Stimulated activated naive CD4-positive, alpha-beta T cell (primary cell): ENCODE measurements at regions not wholly inside any gene's neighbourhood (a gene's known extent, or its start where the extent isn't known, plus 50 kb on each side); places are given as distances from the start of the nearest gene placed in this dataset.

ENCODE experiments used
- DNase-seq, 6 experiments: peaks; one replicate each; lab custom pipeline; 2025; lab: John Stamatoyannopoulos, UW

- DNase-seq: no peak
Measured at GRCh38 chr18:74023220-74023619, 124.4 kb downstream of the FBXO15 start.

DNA sequence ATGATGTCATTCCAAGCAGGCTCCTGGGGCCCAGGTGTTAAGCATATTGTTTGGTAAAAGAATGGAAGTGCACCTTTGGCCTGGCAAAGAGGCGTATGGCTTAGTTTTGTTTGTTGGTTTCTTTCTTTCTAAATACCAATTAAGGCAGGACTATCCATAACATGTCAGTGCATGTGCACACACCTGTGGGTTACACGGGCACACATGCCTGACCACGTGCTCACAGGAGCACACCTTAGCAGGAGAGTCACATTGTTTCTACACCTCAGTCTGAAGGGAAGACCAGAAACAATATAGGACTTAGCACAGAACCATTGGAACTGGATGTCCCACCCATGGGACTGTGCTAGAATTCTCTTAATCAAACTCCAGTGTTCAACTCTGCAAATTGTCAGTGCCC is 127.8 kb downstream of the FBXO15 start:
- DNase-seq: no peak

GRCh38 chr18:74013955-74014354 is 133.7 kb downstream of the FBXO15 start:
- DNase-seq: no peak

- no peak for DNase-seq
Measured at GRCh38 chr18:74012954-74013630, 134.5 kb downstream of the FBXO15 start.

DNA sequence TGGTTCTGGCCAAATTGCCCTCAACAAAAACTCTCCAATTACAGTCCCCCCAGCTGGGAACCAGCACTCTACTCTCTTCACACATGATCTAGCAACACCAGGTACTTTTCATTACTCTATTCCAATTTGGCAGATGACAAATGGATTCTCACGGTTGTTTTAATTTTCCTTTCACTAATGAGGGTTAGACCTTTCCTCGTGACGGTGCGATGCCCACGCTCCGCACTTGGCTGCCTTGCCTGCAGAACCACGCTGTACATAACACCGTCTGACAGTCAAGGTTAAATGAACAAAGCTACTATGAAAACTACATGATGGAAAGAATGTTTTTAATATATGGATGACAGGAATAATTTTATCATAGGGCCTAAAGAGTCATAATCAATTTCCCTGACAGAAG is 141.5 kb downstream of the FBXO15 start:
- no peak for DNase-seq

DNA sequence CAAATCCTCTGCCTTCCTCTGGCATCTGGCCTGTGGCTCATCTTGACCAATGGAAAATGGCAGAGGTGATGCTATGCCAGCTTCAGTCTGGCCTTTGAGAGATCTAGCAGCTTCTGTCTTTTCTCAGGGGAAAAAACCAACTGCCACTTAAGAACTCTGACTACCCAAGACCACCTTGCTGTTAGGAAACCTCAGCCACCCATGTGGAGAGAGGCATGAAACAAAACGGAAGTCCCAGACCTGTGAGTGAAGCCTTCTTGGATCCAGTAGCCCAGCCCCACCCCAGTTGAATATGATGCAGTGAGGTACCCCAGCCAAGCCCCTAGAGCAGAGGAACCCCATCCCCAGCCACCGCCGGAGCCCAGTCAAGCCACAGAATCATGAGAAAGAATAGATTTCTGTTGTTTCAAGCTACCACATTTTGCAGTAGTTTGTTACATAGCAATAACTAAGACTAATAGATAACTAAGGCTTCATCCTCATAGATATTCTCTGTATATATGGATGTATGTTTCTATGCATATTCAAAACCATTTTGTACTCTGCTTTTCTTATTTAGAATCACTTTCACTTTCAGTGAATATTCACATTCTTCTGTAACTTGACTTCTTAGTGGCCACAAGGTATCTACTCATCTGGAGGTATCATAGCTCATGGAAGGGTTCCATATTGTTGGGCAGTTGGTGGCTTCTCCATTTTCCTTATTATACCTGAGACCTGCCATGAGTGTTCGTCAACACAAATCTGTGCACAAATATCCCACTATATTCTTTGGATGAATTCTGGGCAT is 142.1 kb downstream of the FBXO15 start:
- no peak for DNase-seq

- no peak for DNase-seq
Measured at GRCh38 chr18:73992242-73993022, 155.2 kb downstream of the FBXO15 start.

DNA sequence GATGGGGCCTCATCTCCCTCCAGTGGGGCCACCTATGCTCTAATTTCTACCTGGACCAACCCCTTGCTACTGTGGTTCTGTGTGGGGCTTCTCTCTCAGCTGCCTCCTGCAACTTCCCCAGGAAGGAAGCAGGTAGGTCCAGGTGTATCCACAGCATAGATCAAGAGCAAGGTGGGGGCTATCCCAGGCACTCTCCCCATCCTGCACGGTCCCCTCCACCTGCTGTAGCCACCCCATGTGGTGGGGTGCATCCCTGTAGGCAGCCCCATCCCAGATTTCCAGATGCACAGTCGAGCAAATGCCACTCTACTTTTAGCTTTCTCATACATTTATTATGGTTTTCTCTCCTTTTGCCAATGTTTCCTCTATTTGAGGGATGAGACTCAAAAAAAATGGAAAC is 156.1 kb downstream of the FBXO15 start:
- DNase-seq: no peak

DNA sequence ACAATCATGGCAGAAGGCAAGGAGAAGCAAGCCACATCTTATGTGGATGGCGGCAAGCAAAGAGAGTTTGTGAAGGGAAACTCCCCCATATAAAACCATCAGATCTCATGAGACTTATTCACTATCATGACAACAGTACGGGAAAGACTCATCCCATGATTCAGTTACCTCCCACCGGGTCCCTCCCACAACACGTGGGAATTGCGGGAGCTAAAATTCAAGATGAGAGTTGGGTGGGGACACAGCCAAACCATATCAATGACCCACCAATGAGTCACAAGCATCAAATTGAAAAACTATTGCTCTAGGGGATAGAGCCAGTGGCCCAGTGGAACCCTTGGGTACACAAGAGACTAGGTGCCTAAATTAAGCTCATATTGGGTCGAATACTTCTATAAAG is 157.4 kb downstream of the FBXO15 start:
- DNase-seq: no peak

DNA sequence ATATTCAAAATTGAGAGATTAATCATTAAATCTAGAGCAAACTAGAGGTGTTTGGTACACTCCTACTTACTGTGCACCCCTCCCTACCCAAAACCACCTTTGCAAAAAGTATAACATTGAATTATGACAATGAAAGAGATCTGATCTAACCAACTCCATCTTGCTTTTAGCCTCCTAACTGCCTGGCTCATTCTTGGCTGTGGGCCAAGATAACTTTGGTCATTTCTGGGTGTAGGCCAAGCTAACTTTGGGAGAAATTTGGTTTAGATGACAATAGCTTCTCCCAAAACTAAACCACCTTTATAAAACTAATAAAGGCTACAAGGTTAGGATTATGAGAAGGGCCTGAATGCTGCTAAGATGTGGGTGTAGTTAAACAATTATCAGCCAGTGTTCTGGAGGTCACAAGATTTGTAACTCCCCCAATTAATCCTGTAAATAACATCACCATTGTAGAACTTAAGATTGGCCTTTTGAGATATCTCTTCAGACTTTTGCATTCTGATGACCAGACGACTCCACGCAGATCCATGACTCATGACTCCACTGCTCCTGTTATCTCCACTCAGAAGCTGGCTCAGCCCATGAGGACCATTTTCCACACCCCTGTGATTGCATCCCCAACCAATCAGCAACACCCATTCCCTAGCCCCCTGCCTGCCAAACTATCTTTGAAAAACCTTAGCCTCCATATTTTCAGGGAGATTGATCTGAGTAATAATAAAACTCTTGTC is 160.2 kb downstream of the FBXO15 start:
- DNase-seq: no peak

DNA sequence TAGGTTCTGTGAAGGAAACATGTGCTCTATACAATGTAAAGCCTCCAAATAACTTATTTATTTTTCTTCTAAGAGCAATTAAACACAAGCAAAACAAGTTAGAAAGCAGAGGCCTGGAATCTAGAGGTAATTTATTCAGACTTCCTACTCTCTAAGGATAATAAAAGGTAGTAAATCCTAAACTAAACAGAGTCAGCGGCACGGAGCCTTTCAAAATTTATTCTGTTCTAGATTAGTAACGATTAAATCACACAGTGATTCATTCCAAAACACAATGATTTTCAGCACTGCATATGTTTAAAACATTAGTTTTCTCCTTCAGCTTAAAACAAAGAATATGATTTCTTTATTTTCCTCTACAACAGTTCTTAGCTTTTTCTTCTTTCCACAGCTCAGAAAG is 160.9 kb downstream of the FBXO15 start:
- DNase-seq: no peak

- DNase-seq: no peak
Measured at GRCh38 chr18:73985855-73986625, 161.6 kb downstream of the FBXO15 start.

- no peak for DNase-seq
Measured at GRCh38 chr18:73983970-73984369, 163.7 kb downstream of the FBXO15 start.

- no peak for DNase-seq
Measured at GRCh38 chr18:73983496-73983895, 164.1 kb downstream of the FBXO15 start.

DNA sequence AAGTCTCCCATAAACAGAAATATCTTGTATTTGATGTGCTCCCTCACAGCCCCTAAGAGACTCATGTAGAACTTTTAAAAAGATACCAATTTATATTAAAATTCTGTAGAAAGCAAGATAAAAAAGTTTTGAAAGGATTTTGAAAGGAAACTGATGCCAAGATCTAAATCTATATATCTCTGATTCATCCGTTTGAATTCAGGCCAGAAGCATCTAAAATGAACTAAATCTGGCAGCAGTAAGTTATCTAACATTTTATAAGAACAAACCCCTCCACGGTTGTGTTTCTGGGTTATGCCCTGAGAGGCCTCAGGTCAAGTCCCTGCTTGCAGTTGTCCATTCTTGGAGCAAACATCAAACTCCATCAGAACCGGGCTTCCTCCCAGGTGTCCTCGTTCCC is 165.8 kb downstream of the FBXO15 start:
- DNase-seq: no peak

DNA sequence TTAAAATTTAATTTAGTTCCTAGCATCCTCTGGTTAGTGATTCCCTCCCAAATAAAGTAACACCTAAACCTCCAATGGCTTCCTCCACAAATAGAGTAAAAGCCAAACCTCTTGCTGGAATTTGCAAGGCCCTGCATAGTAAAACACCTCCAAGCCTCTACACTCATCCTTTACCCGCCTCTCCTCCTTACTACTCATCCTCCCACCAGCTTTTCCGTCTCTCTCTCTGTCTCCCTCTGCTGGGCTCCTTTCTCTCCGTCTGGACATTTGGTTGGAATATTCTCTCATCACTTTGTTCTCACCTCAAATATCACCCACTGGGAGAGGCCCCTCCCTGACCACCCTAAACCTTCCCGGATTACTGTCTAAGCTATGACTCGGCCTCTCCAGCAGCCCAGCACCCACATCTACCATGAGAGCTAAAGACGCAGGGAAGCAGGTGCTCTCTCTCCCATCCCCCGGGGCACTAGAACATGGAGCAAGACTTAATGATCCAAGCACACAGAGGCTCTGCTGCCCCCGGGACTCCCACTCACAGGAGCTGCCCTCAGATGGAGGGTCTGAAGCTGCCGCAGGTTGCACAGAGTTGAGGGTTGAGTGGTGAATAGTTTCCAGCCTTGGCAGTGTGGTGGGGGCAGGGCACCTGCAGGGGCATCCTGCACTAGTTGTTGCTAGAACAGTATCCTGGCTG is 167.2 kb downstream of the FBXO15 start:
- DNase-seq: no peak

DNA sequence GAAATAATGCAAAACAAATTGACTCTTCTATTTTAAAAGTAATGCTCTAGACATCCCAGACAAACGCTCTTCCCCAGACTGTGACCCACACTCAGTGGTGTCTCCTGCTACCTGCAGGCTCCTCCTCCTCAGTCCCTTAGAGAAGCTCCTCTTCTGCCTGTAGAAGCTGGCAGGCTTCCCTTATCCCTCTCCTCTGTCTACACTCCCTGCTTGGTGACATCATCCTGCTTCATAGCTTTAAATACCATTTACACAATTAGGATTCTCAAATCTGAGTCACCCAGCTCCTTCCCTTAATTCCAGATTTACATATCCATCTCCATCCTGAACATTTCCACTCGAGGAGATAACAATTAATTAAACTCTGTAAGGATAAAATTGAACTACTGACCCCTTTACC is 167.9 kb downstream of the FBXO15 start:
- no peak for DNase-seq

DNA sequence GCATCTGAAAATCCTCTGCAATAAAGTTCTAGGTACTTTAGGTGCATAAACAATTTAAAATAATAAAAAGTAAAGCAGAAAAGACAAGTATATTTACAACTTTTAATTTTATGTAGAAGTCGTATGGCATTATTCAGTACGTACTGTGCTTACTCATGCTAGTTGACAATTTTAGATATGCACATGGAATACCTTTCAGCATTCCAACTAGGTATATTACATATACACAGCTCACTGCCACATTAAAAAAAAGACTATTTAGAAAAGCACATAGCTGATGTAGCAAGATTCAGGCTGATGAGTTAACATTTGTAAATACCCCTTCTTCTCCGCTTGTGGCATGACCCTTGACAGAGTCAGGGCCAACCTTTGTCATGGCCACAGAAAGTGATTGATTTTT is 171.2 kb downstream of the FBXO15 start:
- DNase-seq: no peak

- no peak for DNase-seq
Measured at GRCh38 chr18:73975266-73975665, 172.4 kb downstream of the FBXO15 start.

GRCh38 chr18:73973972-73974371 is 173.7 kb downstream of the FBXO15 start:
- DNase-seq: no peak

DNA sequence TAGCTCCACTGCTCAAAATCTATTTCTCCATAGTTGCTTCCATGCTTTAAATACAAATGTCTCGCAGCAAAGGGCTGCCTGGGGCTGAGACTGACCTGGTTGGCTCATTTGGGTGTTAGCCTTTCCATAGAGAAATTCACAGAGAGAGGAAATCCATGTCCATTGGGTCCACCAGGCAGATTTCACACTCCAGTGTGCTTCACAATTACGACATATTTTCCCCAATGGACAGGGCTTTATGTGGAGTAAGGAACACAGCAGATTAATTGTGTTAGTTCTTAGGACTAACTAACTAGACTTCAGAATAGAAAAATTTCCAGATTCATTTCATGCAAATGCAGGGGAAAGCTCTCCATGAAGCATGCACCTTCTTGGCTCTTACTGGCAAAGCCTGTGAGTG is 180.7 kb downstream of the FBXO15 start:
- DNase-seq: no peak
